ENCODE measurements at regions not wholly inside any gene's neighbourhood (a gene's known extent, or its start where the extent isn't known, plus 50 kb on each side); places are given as distances from the start of the nearest gene placed in this dataset.
"Not testable (repeated sequence)": the region's sequence is repeated elsewhere in the genome, so short reads cannot be mapped to it uniquely, and the experiment has no call there.

GRCh38 chr14:27836386-27836785 is 930.2 kb upstream of the FOXG1 start:
- TF ChIP-seq Cebpa-rat (IDR thresholded peaks at IDR 0.05): no peak
- H3K4me3 ChIP-seq: no peak overlapping the region
- H4K20me1 ChIP-seq: no peaks in the 10 kb centered on the region
- H3K27ac ChIP-seq: no peak overlapping the region
- no peaks in the 10 kb centered on the region for H3K36me3 ChIP-seq
- H3K9me3 ChIP-seq (replicated peaks in 1 of 11): no peaks in the 10 kb centered on the region
- no peak overlapping the region for H3K4me2 ChIP-seq
- no peaks in the 10 kb centered on the region for H3K4me1 ChIP-seq
- peaks cover 0 to 15% (median 0%) of the 10 kb centered on the region in 11 experiments; a peak in 3 of 22 replicates for H3K27me3 ChIP-seq
- H3K9ac ChIP-seq: no peak overlapping the region

DNA sequence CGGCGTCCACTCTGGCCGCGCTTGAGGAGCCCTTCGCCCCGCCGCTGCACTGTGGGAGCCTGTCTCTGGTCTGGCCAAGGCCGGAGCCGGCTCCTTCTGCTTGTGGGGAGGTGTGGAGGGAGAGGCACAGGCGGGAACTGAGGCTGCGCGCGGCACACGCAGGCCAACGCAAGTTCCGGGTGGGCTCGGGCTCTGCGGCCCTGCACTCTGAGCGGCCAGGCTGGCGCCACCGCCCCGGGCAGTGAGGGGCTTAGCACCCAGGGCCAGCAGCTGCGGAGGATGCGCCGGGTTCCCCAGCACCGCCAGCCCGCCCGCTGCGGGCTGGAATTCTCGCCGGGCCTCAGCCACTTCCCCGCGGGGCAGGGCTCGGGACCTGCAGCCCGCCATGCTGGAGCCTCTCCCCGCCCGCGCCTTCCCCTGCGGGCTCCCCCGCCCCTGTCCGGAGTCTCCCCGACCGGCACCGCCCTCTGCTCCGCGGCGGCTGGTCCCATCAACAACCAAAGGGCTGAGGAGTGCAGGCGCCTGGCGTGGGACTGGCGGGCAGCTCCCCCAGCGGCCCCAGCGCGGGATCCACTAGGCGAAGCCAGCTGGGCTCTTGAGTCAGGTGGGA is 921.2 kb upstream of the FOXG1 start:
- Histone ChIP-seq H3K9me3 (replicated peaks in 1 of 11) (peaks cover 6 to 11% (median 9%) of the 10 kb centered on the region in 11 experiments; a peak in 17 of 22 replicates), H4K20me1 (0 out of 22 replicates have a peak, but pooled peaks cover 0 to 5% (median 0%) of the 10 kb centered on the region in 11 experiments), H3K27me3 (no peaks in the 10 kb centered on the region), H3K4me1 (no peaks in the 10 kb centered on the region), H3K27ac (no peak overlapping the region), H3K4me3 (no peak overlapping the region), H3K4me2 (no peak overlapping the region), H3K36me3 (no peaks in the 10 kb centered on the region), H3K9ac (no peak overlapping the region)
- TF ChIP-seq Cebpa-rat (IDR thresholded peaks at IDR 0.05): no peak

- no peaks in the 10 kb centered on the region for H3K4me1 ChIP-seq
- H3K4me3 ChIP-seq: no peak overlapping the region
- no peak overlapping the region for H3K9ac ChIP-seq
- H4K20me1 ChIP-seq: 0 out of 22 replicates have a peak, but pooled peaks cover 0 to 5% (median 0%) of the 10 kb centered on the region in 11 experiments
- peaks cover 6 to 11% (median 9%) of the 10 kb centered on the region in 11 experiments; a peak in 17 of 22 replicates for H3K9me3 ChIP-seq (replicated peaks in 1 of 11)
- no peak overlapping the region for H3K27ac ChIP-seq
- H3K27me3 ChIP-seq: no peaks in the 10 kb centered on the region
- TF ChIP-seq Cebpa-rat (IDR thresholded peaks at IDR 0.05): no peak
- H3K4me2 ChIP-seq: no peak overlapping the region
- no peaks in the 10 kb centered on the region for H3K36me3 ChIP-seq
Observed at GRCh38 chr14:27845902-27846301, 920.7 kb upstream of the FOXG1 start.

- H3K4me3 ChIP-seq, H3K27me3 ChIP-seq, H4K20me1 ChIP-seq, H3K4me2 ChIP-seq, H3K9ac ChIP-seq, H3K27ac ChIP-seq, H3K36me3 ChIP-seq, H3K4me1 ChIP-seq: not testable (repeated sequence)
- H3K9me3 ChIP-seq (replicated peaks in 1 of 11): peaks cover 6 to 11% (median 9%) of the 10 kb centered on the region in 11 experiments; a peak in 17 of 22 replicates
Observed at GRCh38 chr14:27847480-27847879, 919.1 kb upstream of the FOXG1 start.

GRCh38 chr14:27849193-27849592 is 917.4 kb upstream of the FOXG1 start:
- not testable (repeated sequence) for H3K36me3 ChIP-seq, H3K4me3 ChIP-seq, H4K20me1 ChIP-seq, H3K4me1 ChIP-seq, H3K4me2 ChIP-seq, H3K9ac ChIP-seq, H3K27ac ChIP-seq, H3K27me3 ChIP-seq
- H3K9me3 ChIP-seq (replicated peaks in 1 of 11): peaks cover 6 to 15% (median 10%) of the 10 kb centered on the region in 11 experiments; a peak in 18 of 22 replicates

- Histone ChIP-seq H3K27ac (no peak overlapping the region), H3K27me3 (no peaks in the 10 kb centered on the region), H3K9me3 (replicated peaks in 1 of 11) (no peaks in the 10 kb centered on the region), H3K4me2 (no peak overlapping the region), H3K4me1 (no peaks in the 10 kb centered on the region), H4K20me1 (no peaks in the 10 kb centered on the region), H3K9ac (no peak overlapping the region), H3K4me3 (no peak overlapping the region), H3K36me3 (no peaks in the 10 kb centered on the region)
- TF ChIP-seq Cebpa-rat (IDR thresholded peaks at IDR 0.05): no peak
Observed at GRCh38 chr14:27862684-27863083, 903.9 kb upstream of the FOXG1 start.

GRCh38 chr14:27863166-27863565 is 903.4 kb upstream of the FOXG1 start:
- no peaks in the 10 kb centered on the region for H3K4me1 ChIP-seq
- no peaks in the 10 kb centered on the region for H3K9me3 ChIP-seq (replicated peaks in 1 of 11)
- no peaks in the 10 kb centered on the region for H4K20me1 ChIP-seq
- no peak for TF ChIP-seq Cebpa-rat (IDR thresholded peaks at IDR 0.05)
- no peak overlapping the region for H3K4me2 ChIP-seq
- no peak overlapping the region for H3K9ac ChIP-seq
- no peaks in the 10 kb centered on the region for H3K36me3 ChIP-seq
- H3K4me3 ChIP-seq: no peak overlapping the region
- no peak overlapping the region for H3K27ac ChIP-seq
- no peaks in the 10 kb centered on the region for H3K27me3 ChIP-seq

DNA sequence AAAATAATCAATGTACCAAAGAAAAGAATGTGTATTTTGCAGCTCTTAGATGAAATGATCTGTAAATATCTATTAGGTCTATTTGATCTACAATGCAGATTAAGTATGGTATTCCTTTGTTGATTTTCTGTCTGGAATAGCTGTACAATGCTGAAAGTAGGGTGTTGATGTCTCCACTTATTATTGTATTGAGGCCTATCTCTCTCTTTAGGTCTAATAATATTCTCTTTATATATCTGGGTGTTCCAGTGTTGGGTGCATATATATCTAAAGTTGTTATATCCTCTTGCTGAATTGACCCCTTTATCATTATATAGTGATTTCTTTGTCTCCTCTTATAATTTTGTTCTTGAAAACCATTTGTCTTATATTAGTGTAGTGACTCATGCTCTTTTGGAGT is 885.5 kb upstream of the FOXG1 start:
- no peak overlapping the region for H3K27ac ChIP-seq
- H4K20me1 ChIP-seq: no peaks in the 10 kb centered on the region
- no peak overlapping the region for H3K9ac ChIP-seq
- H3K4me1 ChIP-seq: no peaks in the 10 kb centered on the region
- H3K4me3 ChIP-seq: no peak overlapping the region
- no peak for TF ChIP-seq Cebpa-rat (IDR thresholded peaks at IDR 0.05)
- H3K4me2 ChIP-seq: no peak overlapping the region
- H3K9me3 ChIP-seq (replicated peaks in 1 of 11): no peaks in the 10 kb centered on the region
- H3K27me3 ChIP-seq: no peaks in the 10 kb centered on the region
- H3K36me3 ChIP-seq: no peaks in the 10 kb centered on the region

GRCh38 chr14:27881646-27882045 is 884.9 kb upstream of the FOXG1 start:
- no peak overlapping the region for H3K9ac ChIP-seq
- no peak for TF ChIP-seq Cebpa-rat (IDR thresholded peaks at IDR 0.05)
- H3K9me3 ChIP-seq (replicated peaks in 1 of 11): no peaks in the 10 kb centered on the region
- no peaks in the 10 kb centered on the region for H3K4me1 ChIP-seq
- H3K27ac ChIP-seq: no peak overlapping the region
- no peak overlapping the region for H3K4me2 ChIP-seq
- H4K20me1 ChIP-seq: no peaks in the 10 kb centered on the region
- H3K27me3 ChIP-seq: no peaks in the 10 kb centered on the region
- H3K36me3 ChIP-seq: no peaks in the 10 kb centered on the region
- H3K4me3 ChIP-seq: no peak overlapping the region

DNA sequence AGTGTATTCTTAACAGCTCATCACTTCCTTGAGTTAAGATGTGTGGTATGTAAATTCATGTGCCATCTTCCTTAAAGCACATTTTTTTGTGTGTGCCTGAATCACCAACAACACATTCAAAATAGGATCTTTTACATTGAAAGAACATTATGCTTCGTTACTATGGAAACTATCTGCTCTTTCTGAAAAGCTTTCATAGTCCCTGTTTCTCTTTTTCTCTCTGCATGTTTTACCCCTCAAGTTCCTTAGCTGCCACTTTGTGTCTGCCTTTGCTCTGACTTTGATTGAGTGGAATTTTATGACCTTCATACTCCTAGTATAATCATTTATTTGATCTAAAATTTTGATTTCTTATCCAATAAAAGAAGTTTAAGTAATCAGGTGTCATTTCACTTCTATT is 880.3 kb upstream of the FOXG1 start:
- Histone ChIP-seq H3K36me3 (no peaks in the 10 kb centered on the region), H3K27me3 (no peaks in the 10 kb centered on the region), H3K27ac (no peak overlapping the region), H3K4me3 (no peak overlapping the region), H3K9me3 (replicated peaks in 1 of 11) (no peaks in the 10 kb centered on the region), H3K4me2 (no peak overlapping the region), H3K9ac (no peak overlapping the region), H3K4me1 (no peaks in the 10 kb centered on the region), H4K20me1 (no peaks in the 10 kb centered on the region)
- TF ChIP-seq Cebpa-rat (IDR thresholded peaks at IDR 0.05): no peak
